ENCODE measurements at regions not wholly inside any gene's neighbourhood (a gene's known extent, or its start where the extent isn't known, plus 50 kb on each side); places are given as distances from the start of the nearest gene placed in this dataset.

DNA sequence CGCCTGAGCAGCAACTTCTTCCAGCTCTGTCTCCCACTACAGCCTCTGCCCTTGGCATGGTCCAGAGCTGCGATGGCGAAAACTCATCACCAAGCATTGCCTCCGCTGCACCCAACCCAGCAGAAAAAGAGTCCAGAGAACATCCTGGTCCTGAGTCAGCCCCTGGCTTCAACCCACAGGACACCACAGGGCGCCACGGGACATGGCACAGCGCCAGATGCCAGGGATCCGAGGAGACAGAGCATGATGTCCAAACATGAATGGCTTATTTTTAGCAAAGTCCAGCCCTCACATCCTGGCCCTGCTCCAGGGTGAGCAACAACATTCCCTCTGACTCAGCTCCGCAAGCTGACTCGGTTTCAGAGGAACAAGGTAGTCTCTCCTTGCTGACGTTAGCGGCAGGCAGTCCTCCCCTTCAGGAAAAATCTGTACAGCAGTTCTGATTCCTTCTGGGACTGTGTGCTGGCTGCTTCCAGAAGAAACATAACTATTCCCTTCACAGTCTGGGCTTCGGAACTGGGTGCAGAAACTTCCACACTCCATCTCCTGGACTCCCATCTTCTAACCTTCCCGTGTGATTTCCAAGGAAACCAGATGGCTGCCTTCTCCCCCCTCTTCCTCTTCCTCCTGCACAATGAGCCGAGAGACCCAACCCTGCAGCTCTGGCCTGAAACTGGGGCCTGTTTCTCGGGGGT is 131.3 kb downstream of the TOMM20 start (continued):
- TF ChIP-seq MAF1 (CRISPR knock-in tag; IDR thresholded peaks at IDR 0.05; ENCODE audit: borderline replicate concordance) (no peak), ATF7 (IDR thresholded peaks at IDR 0.05) (no peak), ATF7 (CRISPR knock-in tag; IDR thresholded peaks at IDR 0.05) (peak; percentile 78), REL (CRISPR knock-in tag; conservative IDR thresholded peaks at IDR 0.05) (no peak), ZNF138 (CRISPR knock-in tag; IDR thresholded peaks at IDR 0.05; ENCODE audit: low read depth) (no peak), FOXA3 (CRISPR knock-in tag; IDR thresholded peaks at IDR 0.05) (peak; percentile 84), EP300 (IDR thresholded peaks at IDR 0.05; ENCODE audit: low read depth in 2 of 2, low read length in 2 of 2) (peak in 1 of 2 experiments; percentile 61; a peak in 2 of 4 replicates), EP300 (CRISPR knock-in tag; IDR thresholded peaks at IDR 0.05; ENCODE audit: borderline replicate concordance) (peak; percentile 71), ZNF460 (CRISPR knock-in tag; IDR thresholded peaks at IDR 0.05; ENCODE audit: borderline replicate concordance) (no peak), CREB1 (IDR thresholded peaks at IDR 0.05) (no peak; the same call in 1 of the 2 replicates), CREB1 (CRISPR knock-in tag; IDR thresholded peaks at IDR 0.05) (peak; percentile 23; the same call in 1 of the 2 replicates), ISL2 (CRISPR knock-in tag; IDR thresholded peaks at IDR 0.05) (peak; percentile 70), ZNF205 (CRISPR knock-in tag; IDR thresholded peaks at IDR 0.05) (peak; percentile 83; the same call in 1 of the 2 replicates), SOX13 (IDR thresholded peaks at IDR 0.05) (no peak), SOX13 (CRISPR knock-in tag; conservative IDR thresholded peaks at IDR 0.05 in 1 of 2, IDR thresholded peaks at IDR 0.05 in 1 of 2) (peak in 1 of 2 experiments; percentile 74; a peak in 2 of 4 replicates), ZNF562 (CRISPR knock-in tag; IDR thresholded peaks at IDR 0.05; ENCODE audit: borderline replicate concordance) (no peak), ZNF839 (CRISPR knock-in tag; IDR thresholded peaks at IDR 0.05; ENCODE audit: borderline replicate concordance) (no peak), SOX5 (CRISPR knock-in tag; IDR thresholded peaks at IDR 0.05; ENCODE audit: borderline replicate concordance) (peak; percentile 78; the same call in 1 of the 2 replicates), ZNF547 (CRISPR knock-in tag; IDR thresholded peaks at IDR 0.05) (0 out of 2 replicates have a peak, but pooled peaks have one; percentile 48)
- TF ChIP-seq, protein P1, sequence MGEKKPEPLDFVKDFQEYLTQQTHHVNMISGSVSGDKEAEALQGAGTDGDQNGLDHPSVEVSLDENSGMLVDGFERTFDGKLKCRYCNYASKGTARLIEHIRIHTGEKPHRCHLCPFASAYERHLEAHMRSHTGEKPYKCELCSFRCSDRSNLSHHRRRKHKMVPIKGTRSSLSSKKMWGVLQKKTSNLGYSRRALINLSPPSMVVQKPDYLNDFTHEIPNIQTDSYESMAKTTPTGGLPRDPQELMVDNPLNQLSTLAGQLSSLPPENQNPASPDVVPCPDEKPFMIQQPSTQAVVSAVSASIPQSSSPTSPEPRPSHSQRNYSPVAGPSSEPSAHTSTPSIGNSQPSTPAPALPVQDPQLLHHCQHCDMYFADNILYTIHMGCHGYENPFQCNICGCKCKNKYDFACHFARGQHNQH (CRISPR knock-in tag; IDR thresholded peaks at IDR 0.05): peak; percentile 83
- TF ChIP-seq, protein P2, sequence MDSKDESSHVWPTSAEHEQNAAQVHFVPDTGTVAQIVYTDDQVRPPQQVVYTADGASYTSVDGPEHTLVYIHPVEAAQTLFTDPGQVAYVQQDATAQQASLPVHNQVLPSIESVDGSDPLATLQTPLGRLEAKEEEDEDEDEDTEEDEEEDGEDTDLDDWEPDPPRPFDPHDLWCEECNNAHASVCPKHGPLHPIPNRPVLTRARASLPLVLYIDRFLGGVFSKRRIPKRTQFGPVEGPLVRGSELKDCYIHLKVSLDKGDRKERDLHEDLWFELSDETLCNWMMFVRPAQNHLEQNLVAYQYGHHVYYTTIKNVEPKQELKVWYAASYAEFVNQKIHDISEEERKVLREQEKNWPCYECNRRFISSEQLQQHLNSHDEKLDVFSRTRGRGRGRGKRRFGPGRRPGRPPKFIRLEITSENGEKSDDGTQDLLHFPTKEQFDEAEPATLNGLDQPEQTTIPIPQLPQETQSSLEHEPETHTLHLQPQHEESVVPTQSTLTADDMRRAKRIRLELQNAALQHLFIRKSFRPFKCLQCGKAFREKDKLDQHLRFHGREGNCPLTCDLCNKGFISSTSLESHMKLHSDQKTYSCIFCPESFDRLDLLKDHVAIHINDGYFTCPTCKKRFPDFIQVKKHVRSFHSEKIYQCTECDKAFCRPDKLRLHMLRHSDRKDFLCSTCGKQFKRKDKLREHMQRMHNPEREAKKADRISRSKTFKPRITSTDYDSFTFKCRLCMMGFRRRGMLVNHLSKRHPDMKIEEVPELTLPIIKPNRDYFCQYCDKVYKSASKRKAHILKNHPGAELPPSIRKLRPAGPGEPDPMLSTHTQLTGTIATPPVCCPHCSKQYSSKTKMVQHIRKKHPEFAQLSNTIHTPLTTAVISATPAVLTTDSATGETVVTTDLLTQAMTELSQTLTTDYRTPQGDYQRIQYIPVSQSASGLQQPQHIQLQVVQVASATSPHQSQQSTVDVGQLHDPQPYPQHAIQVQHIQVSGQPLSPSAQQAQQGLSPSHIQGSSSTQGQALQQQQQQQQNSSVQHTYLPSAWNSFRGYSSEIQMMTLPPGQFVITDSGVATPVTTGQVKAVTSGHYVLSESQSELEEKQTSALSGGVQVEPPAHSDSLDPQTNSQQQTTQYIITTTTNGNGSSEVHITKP (CRISPR knock-in tag; IDR thresholded peaks at IDR 0.05; ENCODE audit: low read depth): peak; percentile 52; the same call in 1 of the 2 replicates
- TF ChIP-seq, protein P3, sequence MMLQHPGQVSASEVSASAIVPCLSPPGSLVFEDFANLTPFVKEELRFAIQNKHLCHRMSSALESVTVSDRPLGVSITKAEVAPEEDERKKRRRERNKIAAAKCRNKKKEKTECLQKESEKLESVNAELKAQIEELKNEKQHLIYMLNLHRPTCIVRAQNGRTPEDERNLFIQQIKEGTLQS (CRISPR knock-in tag; IDR thresholded peaks at IDR 0.05): 0 out of 2 replicates have a peak, but pooled peaks have one; percentile 8
- TF ChIP-seq, protein P4, sequence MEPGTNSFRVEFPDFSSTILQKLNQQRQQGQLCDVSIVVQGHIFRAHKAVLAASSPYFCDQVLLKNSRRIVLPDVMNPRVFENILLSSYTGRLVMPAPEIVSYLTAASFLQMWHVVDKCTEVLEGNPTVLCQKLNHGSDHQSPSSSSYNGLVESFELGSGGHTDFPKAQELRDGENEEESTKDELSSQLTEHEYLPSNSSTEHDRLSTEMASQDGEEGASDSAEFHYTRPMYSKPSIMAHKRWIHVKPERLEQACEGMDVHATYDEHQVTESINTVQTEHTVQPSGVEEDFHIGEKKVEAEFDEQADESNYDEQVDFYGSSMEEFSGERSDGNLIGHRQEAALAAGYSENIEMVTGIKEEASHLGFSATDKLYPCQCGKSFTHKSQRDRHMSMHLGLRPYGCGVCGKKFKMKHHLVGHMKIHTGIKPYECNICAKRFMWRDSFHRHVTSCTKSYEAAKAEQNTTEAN (CRISPR knock-in tag; conservative IDR thresholded peaks at IDR 0.05): peak; percentile 64; the same call in 1 of the 2 replicates
- TF ChIP-seq, protein P5, sequence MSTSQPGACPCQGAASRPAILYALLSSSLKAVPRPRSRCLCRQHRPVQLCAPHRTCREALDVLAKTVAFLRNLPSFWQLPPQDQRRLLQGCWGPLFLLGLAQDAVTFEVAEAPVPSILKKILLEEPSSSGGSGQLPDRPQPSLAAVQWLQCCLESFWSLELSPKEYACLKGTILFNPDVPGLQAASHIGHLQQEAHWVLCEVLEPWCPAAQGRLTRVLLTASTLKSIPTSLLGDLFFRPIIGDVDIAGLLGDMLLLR (CRISPR knock-in tag; IDR thresholded peaks at IDR 0.05): peak; percentile 52; the same call in 1 of the 2 replicates
